Fibroblast of skin of scalp (primary cell): ENCODE measurements at regions not wholly inside any gene's neighbourhood (a gene's known extent, or its start where the extent isn't known, plus 50 kb on each side); places are given as distances from the start of the nearest gene placed in this dataset.
"Not testable (repeated sequence)": the region's sequence is repeated elsewhere in the genome, so short reads cannot be mapped to it uniquely, and the experiment has no call there.

Experiments
- DNase-seq: peaks from one replicate; pipeline ENCODE4 v3.0.0-alpha.2; 2013

DNA sequence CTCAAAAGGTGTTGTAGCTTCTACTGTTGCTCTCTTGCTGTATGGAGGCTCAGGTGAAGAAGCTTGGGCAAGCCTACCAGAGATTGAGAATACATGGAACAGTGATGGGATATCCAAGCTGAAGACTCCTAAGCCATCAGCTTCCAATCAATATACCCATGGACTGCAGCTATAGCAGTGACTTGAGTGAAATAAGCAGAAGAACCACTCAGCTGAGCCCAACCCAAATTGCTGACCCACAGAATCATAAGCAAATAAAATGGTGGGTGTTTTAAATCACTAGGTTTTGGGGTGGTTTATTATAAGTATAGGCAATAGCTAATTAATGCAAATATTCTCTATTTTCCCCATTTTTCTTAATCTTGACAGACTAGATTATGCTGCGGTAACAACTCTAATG lies 147.7 kb upstream of the SALL1 start:
- DNase-seq = no peak

DNA sequence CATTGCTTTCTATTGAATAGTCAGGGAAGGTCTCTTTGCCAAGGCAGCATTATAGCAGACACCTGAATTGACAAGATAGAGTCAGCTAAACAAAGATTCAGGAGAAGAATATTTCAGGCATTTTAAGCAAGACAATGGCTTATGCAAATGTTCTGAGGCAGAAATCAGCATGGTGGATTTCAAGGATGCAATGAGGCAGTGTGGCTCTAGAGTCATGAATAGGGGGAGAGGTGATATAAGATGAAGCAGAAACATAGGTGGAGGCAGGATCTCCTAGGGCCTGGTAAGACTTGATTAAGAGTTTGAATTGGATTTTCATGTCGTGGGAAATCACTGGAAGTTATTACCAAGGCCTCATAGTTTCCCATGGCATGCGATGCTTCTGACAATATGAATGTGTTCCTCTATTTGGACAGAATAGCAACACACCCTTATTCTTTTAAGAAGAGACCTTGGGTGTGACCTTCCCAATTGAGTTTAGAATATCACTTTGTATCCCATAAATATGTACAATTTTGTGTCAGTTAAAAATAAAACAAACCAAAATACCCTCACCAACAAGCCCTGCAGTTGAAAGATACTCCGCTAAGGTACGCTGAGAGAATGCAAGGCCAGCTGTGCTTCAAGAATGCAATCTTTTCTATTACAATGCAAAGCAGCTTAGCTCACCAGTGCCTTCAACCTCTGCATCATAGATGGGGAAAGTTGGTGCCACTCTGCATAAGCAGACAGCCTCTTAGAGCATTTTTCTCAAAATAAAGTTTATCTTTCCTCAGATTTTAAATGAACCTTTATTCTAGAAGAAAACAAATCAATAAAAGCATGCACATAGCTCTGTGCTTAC lies 139.6 kb upstream of the SALL1 start:
- DNase-seq = no peak

DNA sequence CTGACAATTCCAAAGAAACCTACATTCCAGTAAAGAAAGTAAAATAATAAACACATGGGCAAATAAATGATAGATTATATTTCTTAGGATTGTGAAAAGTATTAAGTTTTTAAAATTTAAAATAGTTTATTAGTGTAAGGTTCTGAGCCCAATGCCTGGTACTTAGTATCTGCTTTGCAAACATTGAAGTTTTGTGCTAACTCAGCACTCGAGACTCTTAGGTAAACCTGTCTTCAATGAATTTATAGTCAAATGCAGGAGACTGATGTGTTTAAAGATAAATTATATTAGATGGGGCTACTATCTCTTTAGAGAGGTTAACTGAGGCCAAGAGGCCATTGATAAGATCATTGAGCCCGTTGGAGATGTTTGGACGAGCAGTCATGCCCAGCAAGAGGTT lies 138.3 kb upstream of the SALL1 start:
- no peak for DNase-seq

DNA sequence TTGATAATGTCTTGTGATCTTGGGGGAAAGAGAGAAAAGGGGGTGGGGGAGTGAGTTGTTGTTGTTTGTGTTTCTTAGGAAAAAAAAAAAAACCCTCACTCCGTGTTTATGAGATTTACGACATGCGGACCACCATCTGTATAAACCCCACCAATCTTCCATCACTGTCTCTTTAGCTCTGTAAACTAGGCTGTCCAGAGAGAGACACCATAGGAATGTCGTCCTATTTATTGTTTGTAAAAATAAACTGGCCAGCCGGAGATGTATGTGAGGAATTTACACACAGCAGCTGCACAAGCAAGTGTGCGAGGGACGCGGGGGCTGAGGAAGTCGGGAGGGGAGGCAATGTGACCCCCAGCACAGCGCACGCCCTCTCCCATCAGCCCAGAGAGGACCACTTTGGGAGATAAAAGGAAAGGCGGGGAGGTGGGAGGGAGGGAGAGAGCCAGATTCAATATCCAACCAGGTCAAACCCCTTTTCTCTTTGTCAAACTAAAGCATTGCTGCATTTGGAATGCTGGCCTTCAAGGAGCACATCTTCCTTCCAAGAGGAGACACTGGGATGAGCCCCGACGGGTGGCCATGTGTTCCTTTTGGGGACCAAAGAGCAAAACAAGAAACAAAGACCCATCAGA lies 136.2 kb upstream of the SALL1 start:
- DNase-seq = no peak

DNA sequence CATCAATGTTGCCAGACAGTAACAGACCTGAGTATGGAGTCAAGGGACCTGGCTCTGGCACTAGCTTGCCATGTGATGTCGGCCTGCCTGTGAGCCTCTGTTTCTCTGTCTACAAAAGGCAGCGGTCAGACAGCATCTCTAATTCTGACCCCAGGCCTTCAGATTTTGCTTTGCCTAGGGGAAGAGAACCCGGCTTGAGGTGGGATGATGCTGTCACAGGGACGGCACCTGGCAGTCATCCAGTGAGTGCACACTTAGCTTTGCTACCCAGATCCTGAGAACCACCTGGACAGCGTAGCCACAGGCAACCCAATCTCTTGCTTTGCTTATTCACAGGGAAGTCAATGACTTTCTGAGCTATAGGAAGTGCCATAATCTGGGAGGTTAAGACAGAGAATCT lies 135.2 kb upstream of the SALL1 start:
- DNase-seq = no peak

DNA sequence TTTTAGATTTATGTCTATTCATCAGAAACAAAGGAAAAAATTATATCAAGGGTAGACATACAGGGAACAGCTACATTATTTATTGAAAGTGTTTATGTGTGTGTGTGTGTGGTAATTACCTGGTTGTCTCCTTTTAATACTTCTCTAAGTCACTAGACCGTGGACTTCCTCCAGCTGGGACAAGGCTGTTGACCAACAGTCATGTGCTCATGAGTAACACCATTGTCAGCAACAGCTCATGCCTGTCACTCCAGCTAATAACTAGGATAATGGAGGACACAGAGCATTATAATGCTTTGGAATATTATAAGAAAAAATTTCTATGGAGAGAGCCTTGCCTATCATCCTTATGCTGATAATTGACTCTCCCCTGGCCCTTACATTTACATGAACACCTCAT lies 125.3 kb upstream of the SALL1 start:
- DNase-seq = no peak

DNA sequence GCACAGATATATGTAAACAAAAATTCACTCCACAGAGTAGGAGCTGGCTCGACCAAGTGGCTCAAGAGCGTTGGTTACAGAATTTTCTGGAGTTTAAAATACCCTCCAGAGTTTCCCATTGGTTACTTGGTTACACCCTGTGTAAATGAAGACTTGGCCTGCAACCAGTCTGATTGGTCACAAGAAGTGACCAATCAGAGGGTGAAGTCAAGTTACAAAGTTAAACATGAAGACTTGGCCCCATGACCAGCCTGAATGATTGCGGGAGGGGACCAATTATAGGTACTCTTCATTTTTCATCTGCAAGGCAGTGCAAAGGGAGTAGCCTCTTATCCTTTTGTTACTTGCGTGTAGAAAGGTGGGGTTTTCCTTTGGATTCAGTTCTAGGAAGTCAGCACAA lies 121.3 kb upstream of the SALL1 start:
- DNase-seq = no peak

DNA sequence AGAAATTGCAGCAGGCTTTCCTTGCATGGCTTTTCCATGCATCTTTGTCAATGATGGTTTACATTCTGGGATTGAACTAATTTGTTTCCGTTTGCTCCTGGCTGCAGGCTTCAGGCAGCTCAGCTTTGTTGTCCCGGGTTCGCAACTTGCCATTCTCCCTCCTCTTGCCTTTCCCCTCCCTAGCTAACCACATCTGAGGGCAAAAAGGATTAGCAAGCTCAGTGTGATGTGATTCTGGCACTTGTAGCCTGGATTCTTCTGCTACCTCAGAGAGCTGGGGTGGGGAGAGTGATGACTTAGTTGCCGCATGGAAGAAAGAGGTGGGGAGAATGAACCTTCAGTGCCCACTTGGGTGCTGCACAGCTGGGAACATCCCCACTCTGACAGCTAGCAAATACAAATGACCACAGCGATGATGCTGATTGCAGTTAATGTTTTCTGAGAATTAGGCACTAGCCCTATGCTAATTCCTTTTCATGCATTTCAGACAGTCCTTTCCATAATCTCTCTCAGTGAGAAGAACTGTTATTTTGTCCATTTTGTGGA lies 120.2 kb upstream of the SALL1 start:
- DNase-seq = no peak

DNA sequence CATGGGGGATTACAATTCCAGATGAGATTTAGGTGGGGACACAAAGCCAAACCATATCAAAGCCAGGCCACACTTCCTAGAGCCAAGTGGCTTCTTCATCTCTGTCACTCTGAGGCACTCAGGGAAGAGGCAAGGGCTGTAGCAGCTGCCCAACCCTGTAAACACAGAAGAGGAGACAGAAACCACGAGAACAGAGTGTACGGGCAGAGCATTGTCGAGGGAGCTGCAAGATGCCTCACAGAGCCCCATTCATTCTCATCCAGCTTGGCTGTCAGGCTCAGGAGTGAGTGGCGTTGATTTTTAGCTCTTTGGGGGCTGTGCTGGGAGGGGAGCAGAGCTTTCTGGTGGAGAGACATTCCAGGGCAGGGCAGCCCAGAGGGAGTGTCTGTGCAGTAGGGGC lies 117.2 kb upstream of the SALL1 start:
- DNase-seq = no peak

DNA sequence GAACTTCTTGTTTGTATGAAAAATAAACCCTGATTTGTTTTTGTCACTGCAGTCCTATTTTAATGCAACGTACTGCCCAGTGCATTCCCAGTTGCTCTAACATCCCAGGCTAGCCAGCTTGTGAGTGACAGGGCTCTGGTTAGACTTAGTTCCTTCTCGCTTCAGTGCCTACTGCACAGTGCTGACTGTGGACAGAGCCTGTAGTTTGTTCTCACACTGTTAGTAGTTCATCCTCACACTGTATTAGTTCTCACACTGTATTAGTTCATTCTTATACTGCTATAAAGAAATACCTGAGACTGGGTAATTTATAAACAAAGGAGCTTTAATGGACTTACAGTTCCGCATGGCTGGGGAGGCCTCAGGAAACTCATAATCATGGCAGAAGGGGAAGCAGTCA lies 116.6 kb upstream of the SALL1 start:
- no peak for DNase-seq

DNA sequence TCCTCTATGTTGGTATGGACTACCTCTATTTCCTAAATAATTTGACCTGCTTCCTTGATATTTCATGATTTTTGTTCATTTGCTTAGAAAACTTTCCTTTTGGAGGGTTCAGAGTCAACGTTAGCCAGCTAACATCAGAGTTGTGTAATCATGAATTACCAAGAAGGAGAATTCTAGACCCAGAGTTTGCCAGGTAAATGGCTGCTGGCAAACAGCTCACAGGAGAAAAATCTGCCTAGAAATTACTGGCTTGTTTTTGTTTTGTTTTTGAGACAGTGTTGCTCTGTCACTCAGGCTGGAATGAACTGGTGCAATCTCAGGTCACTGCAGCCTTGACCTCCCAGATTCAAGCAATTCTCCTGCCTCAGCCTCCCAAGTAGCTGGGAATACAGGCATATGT lies 111.4 kb upstream of the SALL1 start:
- no peak for DNase-seq

DNA sequence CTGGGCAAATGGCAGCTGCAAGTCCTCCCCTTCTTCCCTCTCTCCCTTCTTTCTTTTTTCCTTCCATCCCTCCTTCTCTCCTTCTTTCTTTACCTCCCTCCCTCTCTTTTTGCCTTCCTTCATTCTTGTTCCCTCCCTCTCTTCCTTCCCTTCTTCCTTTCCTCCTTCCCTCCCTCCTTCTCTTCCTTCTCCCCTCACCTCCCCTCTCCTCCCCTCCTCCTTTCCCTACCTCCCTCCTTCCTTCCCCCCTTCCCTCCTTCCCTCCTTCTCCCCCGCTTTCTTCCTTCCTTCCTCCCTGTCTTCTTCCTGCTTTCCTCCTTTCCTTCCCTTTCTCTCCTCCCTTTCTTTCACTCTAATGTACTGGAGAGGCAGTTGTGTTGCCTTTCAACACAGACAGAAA lies 110.8 kb upstream of the SALL1 start:
- DNase-seq = no peak

DNA sequence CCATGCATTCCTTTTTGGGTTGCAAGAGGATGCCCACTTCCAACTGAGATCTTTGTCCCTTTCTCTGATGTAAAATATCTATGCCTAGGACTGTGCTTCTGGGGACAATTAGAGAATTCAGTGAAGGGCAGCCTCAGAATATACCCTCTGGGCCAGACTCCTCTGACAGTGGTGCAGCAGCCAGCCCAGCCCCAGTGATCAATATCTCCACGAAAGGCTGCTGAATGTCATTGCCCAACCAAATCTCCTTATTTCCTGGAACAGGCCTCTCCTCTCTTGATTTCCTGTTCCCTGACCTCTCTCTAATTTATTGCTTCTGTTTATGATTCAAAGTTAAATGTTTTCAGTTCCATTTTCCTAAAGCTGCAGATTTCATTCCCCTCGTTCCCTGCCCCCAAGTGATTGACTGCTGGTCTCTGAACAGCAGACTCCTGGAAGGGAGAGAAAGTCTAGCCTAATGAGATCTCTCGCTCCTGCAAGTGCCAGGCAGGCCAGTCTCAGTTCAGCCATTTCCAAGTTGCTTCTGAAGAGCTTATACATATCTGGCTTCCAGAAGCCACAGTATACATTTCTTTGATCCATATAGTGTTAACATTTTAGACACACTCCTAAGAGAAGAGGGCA lies 104.4 kb upstream of the SALL1 start:
- no peak for DNase-seq

DNA sequence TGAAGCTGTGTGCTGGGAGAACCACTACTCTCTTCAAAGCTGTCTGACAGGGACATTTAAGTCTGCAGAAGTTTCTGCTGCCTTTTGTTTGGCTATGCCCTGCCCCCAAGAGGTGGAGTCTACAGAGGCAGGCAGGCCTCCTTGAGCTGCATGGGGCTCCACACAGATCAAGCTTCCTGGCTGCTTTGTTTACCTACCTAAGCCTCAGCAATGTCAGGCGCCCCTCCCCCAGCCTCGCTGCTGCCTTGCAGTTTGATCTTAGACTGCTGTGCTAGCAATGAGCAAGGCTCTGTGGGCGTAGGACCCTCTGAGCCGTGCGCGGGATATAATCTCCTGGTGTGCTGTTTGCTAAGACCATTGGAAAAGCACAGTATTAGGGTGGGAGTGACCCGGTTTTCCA lies 103.3 kb upstream of the SALL1 start:
- not testable (repeated sequence) for DNase-seq

DNA sequence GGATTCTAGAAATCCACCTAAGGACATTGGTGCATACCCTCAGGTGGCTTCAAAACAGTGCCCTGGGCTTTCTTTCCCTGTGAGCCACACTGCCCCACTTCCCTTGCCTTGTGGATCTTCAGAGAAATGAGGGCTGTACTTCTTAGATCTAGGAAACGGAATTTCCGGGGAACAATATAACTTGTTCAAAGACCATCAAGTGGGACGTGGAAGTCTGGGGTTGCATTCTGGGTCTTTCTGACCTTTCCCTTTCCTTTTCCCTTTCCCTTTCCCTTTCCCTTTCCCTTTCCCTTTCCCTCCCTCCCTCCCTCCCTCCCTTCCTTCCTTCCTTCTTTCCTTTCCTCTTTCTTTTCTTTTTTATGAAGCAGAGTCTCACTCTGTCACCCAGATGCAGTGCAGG lies 97.1 kb upstream of the SALL1 start:
- DNase-seq = no peak

DNA sequence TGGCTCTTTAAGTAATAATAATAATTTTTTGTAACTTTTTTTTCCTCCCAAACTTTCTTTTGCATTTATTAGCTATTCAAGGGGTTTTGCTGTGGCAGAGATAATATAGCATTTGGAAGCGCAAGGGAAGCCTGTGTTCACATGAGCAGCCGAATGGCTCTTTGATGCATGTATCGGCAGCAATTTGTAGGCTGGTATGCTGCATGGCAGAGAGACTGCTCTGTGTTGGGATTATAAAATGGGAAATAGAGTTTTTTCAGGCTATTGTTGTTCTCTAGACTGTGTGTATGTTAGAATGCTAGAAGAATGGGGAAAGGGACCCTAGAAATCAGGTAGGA lies 94.6 kb upstream of the SALL1 start:
- no peak for DNase-seq

DNA sequence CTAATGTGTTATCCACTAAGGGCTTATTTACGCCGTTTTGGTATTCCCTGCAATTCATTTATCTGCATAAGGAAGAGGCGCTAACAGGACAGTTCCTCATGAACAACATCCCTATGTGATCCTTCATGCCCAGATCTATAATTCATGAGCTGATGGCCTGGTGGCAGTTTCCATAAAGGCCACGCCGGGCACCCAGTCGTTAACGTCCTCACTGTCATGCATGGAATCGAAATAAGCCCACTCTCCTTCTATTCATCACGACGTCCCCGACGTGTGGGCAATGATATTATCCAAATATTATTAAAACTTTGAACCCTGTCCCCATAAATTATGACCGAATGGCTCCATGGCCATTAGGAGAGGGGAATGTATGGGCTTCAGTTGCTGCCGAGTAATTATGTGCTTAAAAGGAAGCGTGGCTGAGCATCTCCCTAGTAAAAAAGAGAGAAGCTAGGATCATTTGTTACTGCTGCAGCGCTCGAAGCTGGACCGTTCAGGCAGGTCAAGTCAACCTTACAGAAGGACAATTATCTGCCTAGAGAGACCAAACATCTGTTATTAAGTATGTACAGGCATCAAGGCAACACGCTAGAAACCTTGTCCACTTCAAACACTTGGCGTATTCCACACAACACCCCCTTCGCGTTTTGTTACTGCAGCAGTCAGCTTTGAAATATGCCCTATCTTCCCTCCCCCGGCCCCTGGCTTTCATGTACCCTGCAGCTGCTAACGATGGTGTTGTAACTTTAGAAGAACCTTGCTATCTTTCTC lies 94.0 kb upstream of the SALL1 start:
- no peak for DNase-seq

DNA sequence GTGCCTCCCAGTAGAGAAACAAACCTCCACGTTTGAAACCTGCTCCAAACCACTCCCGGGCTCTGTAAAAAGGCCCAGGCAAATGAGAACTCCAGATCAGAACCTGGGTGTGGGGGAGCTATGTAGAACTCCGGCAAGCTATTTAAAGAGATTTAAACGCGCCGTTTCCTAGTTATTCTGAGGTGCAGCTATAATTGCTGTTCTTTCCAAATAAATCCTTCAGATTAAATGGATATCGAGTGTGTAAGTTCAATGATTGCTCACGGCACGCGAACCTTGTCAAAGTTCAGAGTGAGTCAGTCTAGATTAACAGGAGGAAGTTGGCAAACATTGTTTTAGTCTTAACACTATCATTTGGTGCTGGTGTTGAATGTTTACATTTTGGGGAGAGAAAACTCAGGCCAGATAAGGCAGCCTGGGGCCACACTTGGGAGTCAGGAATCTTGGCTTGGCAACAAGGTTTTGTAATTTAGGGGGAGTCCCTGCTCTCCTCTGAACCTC lies 92.9 kb upstream of the SALL1 start:
- no peak for DNase-seq

DNA sequence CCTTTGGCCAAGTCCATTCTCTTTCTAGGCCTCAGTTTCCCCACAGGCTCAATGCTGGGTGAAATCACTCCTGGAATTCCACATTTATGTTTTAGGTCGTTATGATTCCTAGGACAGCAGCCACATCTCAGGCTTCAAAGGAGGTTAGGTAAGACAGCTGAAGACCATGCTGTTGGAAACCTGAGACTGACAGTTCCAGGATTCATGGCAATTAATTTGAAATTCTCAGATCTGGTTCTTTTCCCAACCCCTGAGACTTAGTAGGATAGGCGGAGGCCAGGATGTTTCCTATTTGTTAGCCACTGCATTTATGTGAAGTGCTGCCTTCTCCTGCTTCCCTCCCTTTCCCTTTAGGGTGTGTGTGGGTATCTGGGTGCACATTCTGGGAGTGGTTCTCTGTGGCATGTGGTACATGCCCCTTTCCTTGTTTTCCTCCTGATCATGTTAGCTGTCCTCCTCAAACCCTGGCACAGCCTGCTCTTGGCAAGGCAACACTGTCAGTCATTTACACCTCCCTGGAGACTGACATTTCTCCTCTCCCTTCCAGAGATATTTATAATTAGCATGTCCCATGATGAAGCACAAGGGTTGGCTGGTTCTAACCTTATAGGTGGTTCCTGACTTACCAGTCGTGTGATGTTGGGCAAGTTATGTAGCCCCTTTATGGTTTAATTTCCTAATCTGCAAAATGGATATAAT lies 91.4 kb upstream of the SALL1 start:
- DNase-seq = no peak

DNA sequence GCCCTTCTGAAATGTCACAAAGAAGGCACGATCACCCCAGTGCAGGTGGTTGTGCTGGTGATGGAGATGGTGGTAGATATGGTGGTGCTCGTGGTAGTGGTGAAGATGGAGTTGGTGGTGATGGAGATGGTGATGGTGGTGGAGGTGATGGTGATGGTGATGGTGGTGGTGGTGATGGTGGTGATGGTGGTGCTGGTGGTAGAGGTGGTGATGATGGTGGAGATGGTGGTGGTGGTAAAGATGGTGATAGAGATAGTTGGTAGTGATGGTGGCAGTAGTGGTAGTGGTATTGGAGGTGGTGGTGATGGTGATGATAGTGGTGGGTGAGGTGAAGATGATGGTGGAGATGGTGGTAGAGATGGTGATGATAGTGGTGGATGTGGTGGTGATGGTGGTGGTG lies 88.1 kb upstream of the SALL1 start:
- no peak for DNase-seq

DNA sequence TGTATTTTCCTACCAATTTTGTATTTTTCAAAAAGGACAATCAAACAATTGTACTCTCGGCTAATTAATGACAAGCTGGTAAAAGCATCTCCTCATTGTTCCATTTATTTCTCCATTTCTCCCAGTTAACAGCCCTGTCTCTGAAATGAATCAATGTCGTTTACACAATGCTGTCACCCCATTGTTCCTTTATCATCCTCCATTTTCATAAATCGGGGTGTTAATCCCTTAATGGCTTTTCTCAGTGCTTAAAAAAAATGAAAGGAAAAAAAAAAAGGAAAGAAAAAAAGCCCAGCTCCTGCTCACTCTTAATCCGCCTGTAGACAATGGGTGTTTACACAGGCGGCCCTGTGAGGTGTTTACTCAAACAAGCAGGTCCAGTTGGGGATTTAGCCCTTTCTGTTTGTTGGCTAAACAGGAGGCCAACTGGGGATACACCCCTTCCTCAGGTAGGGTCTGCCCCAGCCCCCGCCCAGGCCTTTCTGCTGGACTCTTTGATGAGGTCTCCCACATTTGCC lies 86.8 kb upstream of the SALL1 start:
- DNase-seq = no peak

DNA sequence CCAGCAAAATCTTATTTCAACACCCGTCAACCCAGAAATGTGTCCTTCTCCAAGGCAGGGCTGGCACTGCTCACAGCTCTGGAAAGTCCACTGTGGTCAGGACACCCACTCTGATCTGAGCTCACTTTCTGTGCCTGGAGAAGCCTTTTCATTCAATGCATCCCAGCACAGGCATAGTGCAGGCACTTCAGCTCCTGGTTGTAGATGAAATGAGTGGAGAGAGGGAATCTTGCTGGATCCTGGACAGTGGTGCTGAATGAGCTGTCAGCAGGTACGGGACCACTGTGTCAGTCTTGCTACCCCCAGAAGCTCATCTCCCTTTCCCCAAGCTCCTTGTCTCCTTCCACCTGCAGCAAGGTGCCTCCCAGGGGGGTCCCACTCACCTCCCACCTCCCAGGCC lies 86.1 kb upstream of the SALL1 start:
- DNase-seq = no peak
